Lung (tissue), 11 donors: ENCODE measurements at regions not wholly inside any gene's neighbourhood (a gene's known extent, or its start where the extent isn't known, plus 50 kb on each side); places are given as distances from the start of the nearest gene placed in this dataset.

Experiments used
- ATAC-seq: fragments of 200-7000 bp; cut with Tn5 transposase; one replicate; pipeline ENCODE4 v1.9.1; 2020; ENCODE audit warnings: moderate number of reproducible peaks; ENCODE audit not compliant: insufficient read depth, low FRiP score
- DNase-seq, 3 donors: peaks; one replicate each; pipeline ENCODE4 v3.0.0-alpha.2; 2013 to 2017
- H3K27ac ChIP-seq, 2 donors: one replicate each; pipeline ENCODE4 v1.5.1; 2013; ENCODE audit warnings: mild to moderate bottlenecking in 2 of 2, moderate library complexity in 2 of 2, control low read depth in 1 of 2, inconsistent platforms in 1 of 2, low read depth in 1 of 2, low read length in 1 of 2
- H3K27me3 ChIP-seq, 3 donors: one replicate each; pipeline ENCODE4 v1.5.1; 2013; ENCODE audit warnings: low read length in 2 of 3; ENCODE audit not compliant: control insufficient read depth in 3 of 3, insufficient read depth in 3 of 3
- H3K36me3 ChIP-seq, 4 donors: one replicate each; pipeline ENCODE4 v1.5.1; 2013; ENCODE audit warnings: low read length in 4 of 4, mild to moderate bottlenecking in 1 of 4, moderate library complexity in 1 of 4; ENCODE audit not compliant: control insufficient read depth in 4 of 4, insufficient read depth in 4 of 4
- H3K4me1 ChIP-seq, 5 donors: one replicate each; pipeline ENCODE4 v1.5.1; 2013; ENCODE audit warnings: low read length in 5 of 5, mild to moderate bottlenecking in 2 of 5, moderate library complexity in 1 of 5; ENCODE audit not compliant: control insufficient read depth in 5 of 5, insufficient read depth in 5 of 5
- H3K4me3 ChIP-seq: one replicate; pipeline ENCODE4 v1.5.1; 2013; ENCODE audit warnings: mild to moderate bottlenecking, control low read depth, moderate library complexity
- H3K9ac ChIP-seq, 2 donors: one replicate each; pipeline ENCODE4 v1.5.1; 2013; ENCODE audit warnings: low read length in 2 of 2, control low read depth in 1 of 2; ENCODE audit not compliant: insufficient read depth in 1 of 2
- H3K9me3 ChIP-seq, 4 donors: one replicate each; pipeline ENCODE4 v1.5.1; 2013; ENCODE audit warnings: low read length in 3 of 4, mild to moderate bottlenecking in 1 of 4, moderate library complexity in 1 of 4; ENCODE audit not compliant: control insufficient read depth in 4 of 4, insufficient read depth in 3 of 4
- WGBS, 2 donors: extraction: QIAGEN DNeasy Blood & Tissue Kit; methylation state at CpG; one replicate each; pipeline ENCODE4 v1.1.7; 2013; 5-methylcytosine and 5-hydroxymethylcytosine counted together
- TF ChIP-seq, protein P1 (sequence below): IDR thresholded peaks from 2 replicates; pipeline ENCODE4 v1.5.1; 2012; ENCODE audit warnings: mild to moderate bottlenecking; ENCODE audit errors: control extremely low read depth, extremely low read depth
- donor health status: control.
- donor health status: control.
- donor health status: Bipolar disorder and iron deficiency.
- donor health status: healthy.
- donor health status: DM: yes; HTN: yes; CAD: no.

DNA sequence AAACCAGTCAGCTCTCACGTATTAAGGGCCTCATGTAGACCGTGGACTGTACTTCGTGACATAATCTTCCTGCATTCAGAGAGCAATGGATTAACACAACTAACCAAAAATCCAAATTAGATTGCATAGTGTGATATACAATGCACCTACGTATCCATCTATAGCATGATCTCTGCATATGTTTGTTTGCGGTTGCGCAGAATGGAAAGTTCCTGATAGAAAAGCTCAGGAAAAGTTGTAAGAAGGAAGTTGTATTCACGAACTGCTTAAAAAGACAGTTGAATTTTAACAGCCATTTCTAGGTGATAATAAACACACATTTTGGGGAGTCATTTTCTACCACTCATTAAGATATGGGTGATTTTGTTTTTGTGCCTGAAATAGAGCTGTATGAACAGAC is 869.0 kb downstream of the TLE4 start:
- 90 to 92% methylated on average over 7 of the region's 7 CpGs for WGBS, 2 donors
- ATAC-seq = no peak
- TF ChIP-seq, protein P1, sequence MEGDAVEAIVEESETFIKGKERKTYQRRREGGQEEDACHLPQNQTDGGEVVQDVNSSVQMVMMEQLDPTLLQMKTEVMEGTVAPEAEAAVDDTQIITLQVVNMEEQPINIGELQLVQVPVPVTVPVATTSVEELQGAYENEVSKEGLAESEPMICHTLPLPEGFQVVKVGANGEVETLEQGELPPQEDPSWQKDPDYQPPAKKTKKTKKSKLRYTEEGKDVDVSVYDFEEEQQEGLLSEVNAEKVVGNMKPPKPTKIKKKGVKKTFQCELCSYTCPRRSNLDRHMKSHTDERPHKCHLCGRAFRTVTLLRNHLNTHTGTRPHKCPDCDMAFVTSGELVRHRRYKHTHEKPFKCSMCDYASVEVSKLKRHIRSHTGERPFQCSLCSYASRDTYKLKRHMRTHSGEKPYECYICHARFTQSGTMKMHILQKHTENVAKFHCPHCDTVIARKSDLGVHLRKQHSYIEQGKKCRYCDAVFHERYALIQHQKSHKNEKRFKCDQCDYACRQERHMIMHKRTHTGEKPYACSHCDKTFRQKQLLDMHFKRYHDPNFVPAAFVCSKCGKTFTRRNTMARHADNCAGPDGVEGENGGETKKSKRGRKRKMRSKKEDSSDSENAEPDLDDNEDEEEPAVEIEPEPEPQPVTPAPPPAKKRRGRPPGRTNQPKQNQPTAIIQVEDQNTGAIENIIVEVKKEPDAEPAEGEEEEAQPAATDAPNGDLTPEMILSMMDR = no peak

GRCh38 chr9:80437825-80438224 is 866.1 kb downstream of the TLE4 start:
- ATAC-seq = no peak
- Histone ChIP-seq H3K27me3 (no peaks in the 10 kb centered on the region), H3K4me1 (peaks cover 0 to 14% (median 0%) of the 10 kb centered on the region in 5 donors), H3K9ac (no peak overlapping the region), H3K9me3 (no peaks in the 10 kb centered on the region), H3K27ac (no peak overlapping the region), H3K4me3 (no peak overlapping the region), H3K36me3 (no peaks in the 10 kb centered on the region)
- TF ChIP-seq, protein P1 = no peak
- WGBS, 2 donors = 76 to 81% methylated on average over 1 of the region's 1 CpG
- DNase-seq = no peak

More for the DNA sequence above, 869.0 kb downstream of the TLE4 start:
- no peak overlapping the region for H3K27ac ChIP-seq
- H3K9me3 ChIP-seq = no peaks in the 10 kb centered on the region
- no peaks in the 10 kb centered on the region for H3K27me3 ChIP-seq
- no peak for DNase-seq
- H3K9ac ChIP-seq = no peak overlapping the region
- H3K4me3 ChIP-seq = no peak overlapping the region
- peaks cover 0 to 14% (median 0%) of the 10 kb centered on the region in 5 donors for H3K4me1 ChIP-seq
- no peaks in the 10 kb centered on the region for H3K36me3 ChIP-seq

GRCh38 chr9:80437091-80437640 is 865.4 kb downstream of the TLE4 start:
- Histone ChIP-seq H3K9me3 (no peaks in the 10 kb centered on the region), H3K27me3 (no peaks in the 10 kb centered on the region), H3K27ac (no peak overlapping the region), H3K4me3 (no peak overlapping the region), H3K4me1 (peaks cover 0 to 14% (median 0%) of the 10 kb centered on the region in 5 donors), H3K9ac (no peak overlapping the region), H3K36me3 (no peaks in the 10 kb centered on the region)
- peak; percentile 48 to 95 (median 94) for DNase-seq
- WGBS, 2 donors = 85 to 93% methylated on average over 2 of the region's 2 CpGs
- no peak for ATAC-seq
- TF ChIP-seq, protein P1 = no peak

DNA sequence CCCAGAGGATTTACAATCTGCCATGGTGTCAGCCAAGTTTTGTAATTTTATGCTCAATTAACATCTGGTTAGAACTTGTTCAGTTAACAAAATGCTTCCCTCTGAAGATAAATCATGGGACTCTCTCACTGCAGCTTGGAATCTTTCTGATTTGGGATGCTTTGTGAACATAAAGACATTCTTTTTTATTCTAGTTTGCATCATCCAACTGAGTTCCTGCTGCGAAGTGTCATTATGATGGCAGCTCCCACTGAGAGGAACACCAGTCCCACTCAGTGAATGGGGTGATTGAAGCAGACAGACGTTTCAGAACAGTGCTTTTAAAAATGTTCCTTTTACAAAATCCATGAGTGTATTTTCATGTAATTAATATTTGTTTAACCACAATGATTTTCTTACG is 863.8 kb downstream of the TLE4 start:
- H3K27me3 ChIP-seq = no peaks in the 10 kb centered on the region
- H3K36me3 ChIP-seq = no peaks in the 10 kb centered on the region
- H3K9ac ChIP-seq = no peak overlapping the region
- no peak overlapping the region for H3K27ac ChIP-seq
- peaks cover 0 to 14% (median 0%) of the 10 kb centered on the region in 5 donors for H3K4me1 ChIP-seq
- TF ChIP-seq, protein P1 = no peak
- no peaks in the 10 kb centered on the region for H3K9me3 ChIP-seq
- ATAC-seq = no peak
- H3K4me3 ChIP-seq = no peak overlapping the region
- 58 to 74% methylated on average over 3 of the region's 3 CpGs for WGBS, 2 donors
- no peak for DNase-seq
